NCI-H446 treated with DMSO at 0.1 percent for 48 hours (cell line): ENCODE measurements at regions not wholly inside any gene's neighbourhood (a gene's known extent, or its start where the extent isn't known, plus 50 kb on each side); places are given as distances from the start of the nearest gene placed in this dataset.
"Not testable (repeated sequence)": the region's sequence is repeated elsewhere in the genome, so short reads cannot be mapped to it uniquely, and the experiment has no call there.

Experiments
- DNase-seq: peaks from one replicate; lab custom pipeline; 2025; lab: John Stamatoyannopoulos, UW

- not testable (repeated sequence) for DNase-seq
These were observed 80.6 kb upstream of the ST3GAL5 start for GRCh38 chr2:85969367-85969766.

- not testable (repeated sequence) for DNase-seq
These were observed 77.0 kb upstream of the ST3GAL5 start for GRCh38 chr2:85965770-85966169.

- DNase-seq = not testable (repeated sequence)
These were observed 75.1 kb upstream of the ST3GAL5 start for GRCh38 chr2:85963747-85964418.

GRCh38 chr2:85963068-85963467 is 74.3 kb upstream of the ST3GAL5 start:
- DNase-seq = no peak

- DNase-seq = no peak
These were observed 73.0 kb upstream of the ST3GAL5 start for GRCh38 chr2:85961754-85962153.

- no peak for DNase-seq
These were observed 72.3 kb upstream of the ST3GAL5 start for GRCh38 chr2:85961053-85961452.

- no peak for DNase-seq
These were observed 71.0 kb upstream of the ST3GAL5 start for GRCh38 chr2:85959826-85960225.

GRCh38 chr2:85959185-85959584 is 70.4 kb upstream of the ST3GAL5 start:
- DNase-seq = no peak

GRCh38 chr2:85958731-85959130 is 69.9 kb upstream of the ST3GAL5 start:
- DNase-seq = no peak

- DNase-seq = no peak
These were observed 68.5 kb upstream of the ST3GAL5 start for GRCh38 chr2:85957256-85957655.

GRCh38 chr2:85956646-85957039 is 67.9 kb upstream of the ST3GAL5 start:
- no peak for DNase-seq

- DNase-seq = no peak
These were observed 66.0 kb upstream of the ST3GAL5 start for GRCh38 chr2:85954590-85955458.

- no peak for DNase-seq
These were observed 65.4 kb upstream of the ST3GAL5 start for GRCh38 chr2:85954192-85954589.

- no peak for DNase-seq
These were observed 64.7 kb upstream of the ST3GAL5 start for GRCh38 chr2:85953476-85953875.

GRCh38 chr2:85952196-85952734 is 63.5 kb upstream of the ST3GAL5 start:
- no peak for DNase-seq

- DNase-seq = no peak
These were observed 62.7 kb upstream of the ST3GAL5 start for GRCh38 chr2:85951351-85952067.

GRCh38 chr2:85950743-85951142 is 62.0 kb upstream of the ST3GAL5 start:
- no peak for DNase-seq

- no peak for DNase-seq
These were observed 60.5 kb upstream of the ST3GAL5 start for GRCh38 chr2:85949280-85949679.

- DNase-seq = no peak
These were observed 58.8 kb upstream of the ST3GAL5 start for GRCh38 chr2:85947593-85947992.

- DNase-seq = peak; percentile 8
These were observed 56.8 kb upstream of the ST3GAL5 start for GRCh38 chr2:85945586-85945985.

- no peak for DNase-seq
These were observed 56.4 kb upstream of the ST3GAL5 start for GRCh38 chr2:85945172-85945571.

- no peak for DNase-seq
These were observed 53.7 kb upstream of the ST3GAL5 start for GRCh38 chr2:85942346-85942957.
